Lung (tissue), 11 donors: ENCODE measurements at regions not wholly inside any gene's neighbourhood (a gene's known extent, or its start where the extent isn't known, plus 50 kb on each side); places are given as distances from the start of the nearest gene placed in this dataset.

Experiments used
- ATAC-seq: fragments of 200-7000 bp; cut with Tn5 transposase; one replicate; pipeline ENCODE4 v1.9.1; 2020; ENCODE audit warnings: moderate number of reproducible peaks; ENCODE audit not compliant: insufficient read depth, low FRiP score
- DNase-seq, 3 donors: peaks; one replicate each; pipeline ENCODE4 v3.0.0-alpha.2; 2013 to 2017
- H3K27ac ChIP-seq, 2 donors: one replicate each; pipeline ENCODE4 v1.5.1; 2013; ENCODE audit warnings: mild to moderate bottlenecking in 2 of 2, moderate library complexity in 2 of 2, control low read depth in 1 of 2, inconsistent platforms in 1 of 2, low read depth in 1 of 2, low read length in 1 of 2
- H3K27me3 ChIP-seq, 3 donors: one replicate each; pipeline ENCODE4 v1.5.1; 2013; ENCODE audit warnings: low read length in 2 of 3; ENCODE audit not compliant: control insufficient read depth in 3 of 3, insufficient read depth in 3 of 3
- H3K36me3 ChIP-seq, 4 donors: one replicate each; pipeline ENCODE4 v1.5.1; 2013; ENCODE audit warnings: low read length in 4 of 4, mild to moderate bottlenecking in 1 of 4, moderate library complexity in 1 of 4; ENCODE audit not compliant: control insufficient read depth in 4 of 4, insufficient read depth in 4 of 4
- H3K4me1 ChIP-seq, 5 donors: one replicate each; pipeline ENCODE4 v1.5.1; 2013; ENCODE audit warnings: low read length in 5 of 5, mild to moderate bottlenecking in 2 of 5, moderate library complexity in 1 of 5; ENCODE audit not compliant: control insufficient read depth in 5 of 5, insufficient read depth in 5 of 5
- H3K4me3 ChIP-seq: one replicate; pipeline ENCODE4 v1.5.1; 2013; ENCODE audit warnings: mild to moderate bottlenecking, control low read depth, moderate library complexity
- H3K9ac ChIP-seq, 2 donors: one replicate each; pipeline ENCODE4 v1.5.1; 2013; ENCODE audit warnings: low read length in 2 of 2, control low read depth in 1 of 2; ENCODE audit not compliant: insufficient read depth in 1 of 2
- H3K9me3 ChIP-seq, 4 donors: one replicate each; pipeline ENCODE4 v1.5.1; 2013; ENCODE audit warnings: low read length in 3 of 4, mild to moderate bottlenecking in 1 of 4, moderate library complexity in 1 of 4; ENCODE audit not compliant: control insufficient read depth in 4 of 4, insufficient read depth in 3 of 4
- CTCF ChIP-seq: IDR thresholded peaks from 2 replicates; pipeline ENCODE4 v1.5.1; 2012; ENCODE audit warnings: mild to moderate bottlenecking; ENCODE audit errors: control extremely low read depth, extremely low read depth
- WGBS, 2 donors: extraction: QIAGEN DNeasy Blood & Tissue Kit; methylation state at CpG; one replicate each; pipeline ENCODE4 v1.1.7; 2013; 5-methylcytosine and 5-hydroxymethylcytosine counted together
- donor health status: control.
- donor health status: control.
- donor health status: Bipolar disorder and iron deficiency.
- donor health status: healthy.
- donor health status: DM: yes; HTN: yes; CAD: no.

GRCh38 chr17:71799657-71800056 is 321.2 kb upstream of the SOX9 start:
- Histone ChIP-seq H3K36me3 (no peaks in the 10 kb centered on the region), H3K4me3 (no peak overlapping the region), H3K9ac (no peak overlapping the region), H3K9me3 (no peaks in the 10 kb centered on the region), H3K4me1 (peaks cover 0 to 4% (median 0%) of the 10 kb centered on the region in 5 donors), H3K27ac (no peak overlapping the region), H3K27me3 (no peaks in the 10 kb centered on the region)
- no peak for ATAC-seq
- WGBS, 2 donors: 68 to 77% methylated on average over 3 of the region's 3 CpGs
- peak in 1 of 3 donors; percentile 20 for DNase-seq
- no peak for TF ChIP-seq CTCF

GRCh38 chr17:71801301-71801700 is 319.5 kb upstream of the SOX9 start:
- ATAC-seq: no peak
- no peak for DNase-seq
- 73 to 83% methylated on average over 6 of the region's 6 CpGs for WGBS, 2 donors

GRCh38 chr17:71802663-71803062 is 318.2 kb upstream of the SOX9 start:
- Histone ChIP-seq H3K27me3 (no peaks in the 10 kb centered on the region), H3K27ac (no peak overlapping the region), H3K9me3 (no peaks in the 10 kb centered on the region), H3K36me3 (no peaks in the 10 kb centered on the region), H3K4me1 (peaks cover 0 to 4% (median 0%) of the 10 kb centered on the region in 5 donors), H3K9ac (no peak overlapping the region), H3K4me3 (no peak overlapping the region)
- DNase-seq (no peak), ATAC-seq (no peak)
- 96% methylated on average over 3 of the region's 3 CpGs for WGBS, 2 donors
- TF ChIP-seq CTCF: no peak

More at GRCh38 chr17:71801301-71801700, 319.5 kb upstream of the SOX9 start:
- Histone ChIP-seq H3K27ac (no peak overlapping the region), H3K4me3 (no peak overlapping the region), H3K4me1 (peaks cover 0 to 4% (median 0%) of the 10 kb centered on the region in 5 donors), H3K27me3 (no peaks in the 10 kb centered on the region), H3K9me3 (no peaks in the 10 kb centered on the region), H3K9ac (no peak overlapping the region), H3K36me3 (no peaks in the 10 kb centered on the region)
- no peak for TF ChIP-seq CTCF

DNA sequence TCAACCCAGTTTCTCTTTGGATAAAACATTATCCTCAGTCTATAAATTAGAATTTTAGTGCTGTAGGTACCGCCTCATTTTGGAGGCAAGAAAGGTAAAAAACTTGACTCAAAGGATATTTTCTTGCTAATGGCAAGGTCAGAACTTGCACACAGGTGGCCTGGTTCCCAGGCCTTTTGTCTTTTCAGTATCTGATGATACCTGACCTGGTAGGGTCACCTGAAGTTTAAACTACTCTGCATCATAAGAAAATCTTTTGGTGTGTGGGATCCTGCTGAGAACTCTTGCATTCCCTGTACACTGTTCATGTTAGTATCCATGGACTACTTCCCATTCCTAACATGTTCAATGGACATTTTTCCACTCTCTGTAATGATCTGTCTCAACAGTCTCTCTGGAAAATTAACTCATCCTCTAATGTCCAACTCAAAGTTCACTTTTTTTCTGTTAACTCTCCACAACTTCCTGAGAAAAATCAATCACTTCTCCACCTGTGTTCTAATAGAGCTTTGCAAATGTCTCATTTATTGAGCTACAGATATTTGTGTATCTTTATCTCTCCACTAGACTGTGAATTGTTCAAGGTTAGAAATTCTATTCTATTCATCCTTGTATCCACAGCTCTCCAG is 317.1 kb upstream of the SOX9 start:
- H3K36me3 ChIP-seq: no peaks in the 10 kb centered on the region
- peaks cover 0 to 3% (median 0%) of the 10 kb centered on the region in 4 donors for H3K9me3 ChIP-seq
- H3K4me1 ChIP-seq: peaks cover 0 to 4% (median 0%) of the 10 kb centered on the region in 5 donors
- no peak overlapping the region for H3K9ac ChIP-seq
- 93 to 94% methylated on average over 1 of the region's 1 CpG for WGBS, 2 donors
- H3K27me3 ChIP-seq: no peaks in the 10 kb centered on the region
- no peak for TF ChIP-seq CTCF
- DNase-seq: no peak
- ATAC-seq: no peak
- H3K4me3 ChIP-seq: no peak overlapping the region
- no peak overlapping the region for H3K27ac ChIP-seq
